ENCODE measurements at regions not wholly inside any gene's neighbourhood (a gene's known extent, or its start where the extent isn't known, plus 50 kb on each side); places are given as distances from the start of the nearest gene placed in this dataset.

DNA sequence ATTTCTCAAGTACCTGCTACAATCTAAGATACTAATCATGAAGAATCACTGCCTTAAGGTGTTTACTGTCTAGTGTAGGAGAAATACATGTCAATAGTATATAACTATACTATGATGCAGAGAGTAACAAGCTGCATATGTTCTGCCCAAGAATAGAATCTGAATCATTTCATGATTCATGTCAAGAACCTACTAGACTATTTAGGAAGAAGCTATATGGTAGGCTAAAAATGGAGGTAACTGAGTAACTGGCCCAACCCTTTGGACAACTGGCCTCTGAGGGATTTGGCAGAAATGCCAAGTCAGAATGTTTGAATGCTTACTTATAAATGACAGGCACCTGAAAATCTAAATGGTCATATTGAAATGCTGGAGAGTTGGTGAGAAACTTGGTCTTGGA is 59.9 kb upstream of the DGKG start:
- DNase-seq (ENCODE audit: low spot score), result no peak
- no peak for TF ChIP-seq CTCF (IDR thresholded peaks at IDR 0.05; ENCODE audit: extremely low read depth, missing control alignments)

DNA sequence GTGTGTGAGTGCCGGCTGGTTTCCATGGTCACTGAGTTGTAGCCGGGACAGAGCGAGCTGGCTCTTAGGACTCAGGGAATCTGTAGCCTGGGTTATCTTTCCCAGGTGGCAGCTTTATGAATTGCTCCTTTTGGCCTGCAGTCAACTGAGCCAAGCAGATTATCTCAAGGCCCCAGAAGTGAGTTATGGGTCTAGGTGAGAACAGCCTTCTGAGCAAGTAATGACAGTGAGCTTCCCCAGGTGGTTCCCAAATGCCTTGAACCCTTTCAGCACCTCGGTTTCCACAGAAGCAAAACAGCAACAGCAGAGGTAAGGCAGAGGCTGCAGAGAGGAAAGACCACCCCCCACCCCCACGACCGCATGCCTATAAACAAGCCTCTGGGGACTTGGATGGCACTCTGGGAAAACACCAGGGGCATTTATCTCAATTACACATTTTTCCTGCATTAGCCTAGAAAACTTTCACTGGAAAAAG is 56.7 kb upstream of the DGKG start:
- no peak for TF ChIP-seq CTCF (IDR thresholded peaks at IDR 0.05; ENCODE audit: extremely low read depth, missing control alignments)
- no peak for DNase-seq (ENCODE audit: low spot score)

DNA sequence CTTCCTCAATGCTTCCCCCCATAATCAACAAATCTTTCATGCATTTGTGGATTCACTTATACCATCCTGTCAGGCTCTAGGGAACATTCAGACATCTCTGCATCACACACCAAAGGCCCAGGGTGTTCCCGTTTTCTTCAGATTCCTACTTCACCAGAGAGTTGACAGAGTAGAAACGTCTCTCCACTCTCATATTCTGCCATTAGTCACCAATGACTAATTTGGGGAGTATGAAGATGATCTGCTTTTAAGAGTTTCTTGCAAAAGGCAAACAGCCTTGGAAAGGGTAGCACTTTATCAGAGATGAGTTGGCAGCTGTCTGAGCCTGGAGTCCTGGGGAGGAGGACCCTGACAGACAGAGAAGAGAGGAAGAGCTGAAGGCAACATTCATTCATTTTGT is 55.8 kb upstream of the DGKG start:
- no peak for DNase-seq (ENCODE audit: low spot score)
- no peak for TF ChIP-seq CTCF (IDR thresholded peaks at IDR 0.05; ENCODE audit: extremely low read depth, missing control alignments)

- DNase-seq (ENCODE audit: low spot score), result no peak
- TF ChIP-seq CTCF (IDR thresholded peaks at IDR 0.05; ENCODE audit: extremely low read depth, missing control alignments), result no peak
These were observed 52.8 kb upstream of the DGKG start for GRCh38 chr3:186414735-186415419.

DNA sequence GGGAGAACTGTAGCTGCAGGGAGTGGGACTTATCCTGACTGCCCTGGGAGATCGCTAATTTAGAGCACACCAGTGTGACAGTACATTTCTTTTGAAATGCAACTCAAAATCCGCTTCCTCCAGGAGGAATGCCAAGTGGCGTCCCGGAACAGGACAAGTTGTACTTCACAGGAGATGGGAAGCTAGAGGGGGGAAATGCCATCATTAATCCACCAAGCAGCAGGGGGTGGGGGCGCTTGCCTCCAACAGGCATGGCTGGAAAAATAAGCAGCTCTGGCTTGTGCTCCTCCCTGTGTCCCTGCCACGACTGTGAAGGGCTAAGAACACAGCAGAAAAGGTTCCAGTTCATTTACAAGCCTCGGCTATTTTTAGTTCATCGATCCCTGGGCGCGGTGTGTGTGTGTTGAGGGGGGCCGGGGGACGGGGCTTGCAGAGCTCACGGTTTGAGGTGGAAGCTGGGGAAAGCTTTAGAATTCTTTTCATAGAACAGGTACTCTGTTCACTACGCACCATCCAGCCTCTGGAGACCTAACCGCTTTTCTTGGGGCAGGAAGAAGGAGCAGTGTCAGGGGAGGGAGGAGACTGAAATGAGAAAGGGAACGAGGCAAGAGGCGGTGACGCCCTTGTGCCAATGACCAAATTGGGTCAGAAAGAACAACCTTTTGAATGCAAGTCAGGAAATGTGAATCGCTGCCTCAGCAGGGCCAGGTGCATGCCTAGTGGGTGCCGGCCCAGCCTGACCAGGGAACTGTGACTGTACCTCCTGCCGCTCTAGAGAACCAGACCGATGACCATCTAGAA is 51.8 kb upstream of the DGKG start:
- no peak for DNase-seq (ENCODE audit: low spot score)
- TF ChIP-seq CTCF (IDR thresholded peaks at IDR 0.05; ENCODE audit: extremely low read depth, missing control alignments), result no peak

- no peak for TF ChIP-seq CTCF (IDR thresholded peaks at IDR 0.05; ENCODE audit: extremely low read depth, missing control alignments)
- DNase-seq (ENCODE audit: low spot score), result no peak
These were observed 50.0 kb upstream of the DGKG start for GRCh38 chr3:186411994-186412393.

Data from GM20000 (cell line).